MM.1S (cell line): ENCODE measurements at regions not wholly inside any gene's neighbourhood (a gene's known extent, or its start where the extent isn't known, plus 50 kb on each side); places are given as distances from the start of the nearest gene placed in this dataset.

Source experiments
- DNase-seq: peaks from one replicate; pipeline ENCODE4 v3.0.0-alpha.2; 2015
- H2AFZ ChIP-seq: fragments of 300-600 bp; sonication (generic); 2 replicates; pipeline ENCODE4 v1.6.0; 2016; ENCODE audit warnings: antibody characterized with exemption, low read length
- H3F3A ChIP-seq: fragments of 300-600 bp; sonication (generic); 2 replicates; pipeline ENCODE4 v1.6.1; 2016; ENCODE audit warnings: mild to moderate bottlenecking, antibody characterized with exemption, low read length, moderate library complexity, mixed read lengths; ENCODE audit not compliant: insufficient read depth
- H3K27ac ChIP-seq: fragments of 300-600 bp; sonication (generic); 2 replicates; pipeline ENCODE4 v1.5.1; 2016; ENCODE audit warnings: mild to moderate bottlenecking, low read length
- H3K27me3 ChIP-seq: fragments of 300-600 bp; sonication (generic); replicated peaks from 2 replicates; pipeline ENCODE4 v1.6.0; 2016; ENCODE audit warnings: low read length; ENCODE audit not compliant: insufficient read depth
- H3K36me3 ChIP-seq: fragments of 300-600 bp; sonication (generic); replicated peaks from 2 replicates; pipeline ENCODE4 v1.6.1; 2016; ENCODE audit warnings: mild to moderate bottlenecking, low read length, mixed read lengths; ENCODE audit not compliant: insufficient read depth
- H3K4me1 ChIP-seq: fragments of 300-600 bp; sonication (generic); 2 replicates; pipeline ENCODE4 v1.6.1; 2016; ENCODE audit warnings: low read length, mixed read lengths
- H3K4me2 ChIP-seq: fragments of 300-600 bp; sonication (generic); 2 replicates; pipeline ENCODE4 v1.6.0; 2016; ENCODE audit warnings: low read depth, low read length
- H3K4me3 ChIP-seq: fragments of 300-600 bp; sonication (generic); 2 replicates; pipeline ENCODE4 v1.5.1; 2016; ENCODE audit warnings: low read length, mixed read lengths
- H3K79me2 ChIP-seq: fragments of 300-600 bp; sonication (generic); 2 replicates; pipeline ENCODE4 v1.6.1; 2016; ENCODE audit warnings: mixed run types, low read length, mixed read lengths
- H3K9ac ChIP-seq: fragments of 300-600 bp; sonication (generic); 2 replicates; pipeline ENCODE4 v1.6.1; 2016; ENCODE audit warnings: low read length, mixed read lengths
- H3K9me2 ChIP-seq: fragments of 300-600 bp; sonication (generic); replicated peaks from 2 replicates; pipeline ENCODE4 v1.6.1; 2016; ENCODE audit warnings: mild to moderate bottlenecking, low read length, mixed read lengths; ENCODE audit not compliant: insufficient read depth
- H3K9me3 ChIP-seq: fragments of 300-600 bp; sonication (generic); replicated peaks from 2 replicates; pipeline ENCODE4 v1.6.1; 2016; ENCODE audit warnings: mild to moderate bottlenecking, low read length, mixed read lengths; ENCODE audit not compliant: insufficient read depth
- H4K20me1 ChIP-seq: fragments of 300-600 bp; sonication (generic); 2 replicates; pipeline ENCODE4 v1.6.1; 2016; ENCODE audit warnings: mild to moderate bottlenecking, low read length, moderate library complexity, mixed read lengths; ENCODE audit not compliant: insufficient read depth
- CTCF ChIP-seq: fragments of 300-600 bp; sonication (generic); IDR thresholded peaks from 2 replicates; pipeline ENCODE4 v1.5.1; 2016; ENCODE audit warnings: antibody characterized with exemption, low read length, mixed read lengths
- EZH2 ChIP-seq: fragments of 300-600 bp; sonication (generic); optimal IDR thresholded peaks from 2 replicates; pipeline ENCODE3; 2017; ENCODE audit warnings: low read depth, mild to moderate bottlenecking, antibody characterized with exemption, low read length, mixed read lengths
- EZH2phosphoT487 ChIP-seq: fragments of 300-600 bp; sonication (generic); IDR thresholded peaks from 2 replicates; pipeline ENCODE4 v1.6.1; 2018; ENCODE audit warnings: antibody characterized with exemption, low read length

DNA sequence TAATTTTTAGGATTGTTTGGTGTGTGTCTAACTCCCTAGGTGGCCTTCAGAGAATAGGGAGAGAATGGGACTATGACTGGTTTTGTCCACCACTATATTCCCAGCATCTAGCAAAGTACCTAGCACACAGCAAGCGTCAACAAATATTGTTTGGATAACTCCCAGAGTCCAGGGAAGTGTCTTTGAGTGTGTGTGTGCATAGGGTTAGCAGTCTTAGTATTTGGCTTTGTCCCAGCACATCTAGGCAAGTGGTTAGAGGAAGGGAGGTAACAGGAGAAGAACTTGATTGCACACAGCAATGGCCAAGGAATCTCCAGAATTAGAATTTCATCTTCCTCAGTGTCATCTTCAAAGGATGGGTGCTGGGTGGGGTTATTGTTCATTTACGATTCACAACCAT, 385.4 kb upstream of the CDH5 start:
- Histone ChIP-seq H3K27me3 (no peaks in the 10 kb centered on the region), H2AFZ (no peak overlapping the region), H3K9me3 (no peaks in the 10 kb centered on the region), H3K4me3 (no peak overlapping the region), H3K4me1 (no peaks in the 10 kb centered on the region), H3K79me2 (no peaks in the 10 kb centered on the region), H3K36me3 (no peaks in the 10 kb centered on the region), H3K9ac (no peak overlapping the region), H4K20me1 (no peaks in the 10 kb centered on the region), H3K4me2 (no peak overlapping the region), H3K9me2 (no peaks in the 10 kb centered on the region), H3K27ac (no peak overlapping the region), H3F3A (no peaks in the 10 kb centered on the region)
- no peak for DNase-seq
- TF ChIP-seq EZH2phosphoT487 (no peak), EZH2 (no peak), CTCF (no peak)

GRCh38 chr16:65975049-65975708, 391.3 kb upstream of the CDH5 start:
- DNase-seq = no peak
- Histone ChIP-seq H3K27ac (no peak overlapping the region), H3K4me2 (no peak overlapping the region), H3K9ac (no peak overlapping the region), H3K79me2 (no peaks in the 10 kb centered on the region), H3K4me1 (no peaks in the 10 kb centered on the region), H3K9me3 (no peaks in the 10 kb centered on the region), H4K20me1 (no peaks in the 10 kb centered on the region), H3K9me2 (no peaks in the 10 kb centered on the region), H3F3A (no peaks in the 10 kb centered on the region), H3K36me3 (no peaks in the 10 kb centered on the region), H2AFZ (no peak overlapping the region), H3K4me3 (no peak overlapping the region), H3K27me3 (no peaks in the 10 kb centered on the region)
- TF ChIP-seq EZH2phosphoT487 (no peak), EZH2 (no peak), CTCF (no peak)

GRCh38 chr16:65967376-65967775, 399.1 kb upstream of the CDH5 start:
- Histone ChIP-seq H4K20me1 (no peaks in the 10 kb centered on the region), H3K27ac (no peak overlapping the region), H3K4me3 (no peak overlapping the region), H3F3A (no peaks in the 10 kb centered on the region), H3K9me3 (no peaks in the 10 kb centered on the region), H3K79me2 (no peaks in the 10 kb centered on the region), H3K4me1 (no peaks in the 10 kb centered on the region), H3K9me2 (no peaks in the 10 kb centered on the region), H3K4me2 (no peak overlapping the region), H3K36me3 (no peaks in the 10 kb centered on the region), H3K27me3 (no peaks in the 10 kb centered on the region), H2AFZ (no peak overlapping the region), H3K9ac (no peak overlapping the region)
- TF ChIP-seq CTCF (no peak), EZH2phosphoT487 (no peak), EZH2 (no peak)
- DNase-seq = no peak
